GM10266 (cell line): ENCODE measurements at regions not wholly inside any gene's neighbourhood (a gene's known extent, or its start where the extent isn't known, plus 50 kb on each side); places are given as distances from the start of the nearest gene placed in this dataset.

ENCODE experiments used
- DNase-seq: peaks from one replicate; pipeline ENCODE4 v3.0.0; 2012; ENCODE audit errors: extremely low spot score
- TF ChIP-seq, protein P1 (sequence below): IDR thresholded peaks from 2 replicates; pipeline ENCODE4 v1.5.1; 2012; ENCODE audit warnings: mild to moderate bottlenecking, low read depth; ENCODE audit not compliant: control insufficient read depth, insufficient read depth; ENCODE audit errors: missing control alignments

DNA sequence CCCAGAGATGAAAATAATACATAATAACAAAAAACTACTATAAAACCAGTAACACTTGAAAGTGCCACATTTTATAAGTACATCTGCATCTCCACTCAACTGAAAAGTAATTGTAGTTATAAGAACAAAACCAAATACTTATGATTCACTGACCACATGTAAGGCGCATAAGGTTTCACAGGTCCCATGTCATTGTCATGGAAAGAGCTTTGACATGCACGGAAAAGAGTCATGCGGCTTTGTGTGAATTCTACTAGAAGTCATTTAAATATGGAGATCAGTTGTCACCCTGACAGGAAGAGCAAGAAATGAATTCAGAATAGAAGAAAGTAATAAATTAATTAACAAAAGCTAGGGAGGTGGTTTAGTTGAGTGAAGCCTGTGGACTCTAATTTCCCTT is 459.1 kb downstream of the CDH2 start:
- DNase-seq, result no peak
- TF ChIP-seq, protein P1, sequence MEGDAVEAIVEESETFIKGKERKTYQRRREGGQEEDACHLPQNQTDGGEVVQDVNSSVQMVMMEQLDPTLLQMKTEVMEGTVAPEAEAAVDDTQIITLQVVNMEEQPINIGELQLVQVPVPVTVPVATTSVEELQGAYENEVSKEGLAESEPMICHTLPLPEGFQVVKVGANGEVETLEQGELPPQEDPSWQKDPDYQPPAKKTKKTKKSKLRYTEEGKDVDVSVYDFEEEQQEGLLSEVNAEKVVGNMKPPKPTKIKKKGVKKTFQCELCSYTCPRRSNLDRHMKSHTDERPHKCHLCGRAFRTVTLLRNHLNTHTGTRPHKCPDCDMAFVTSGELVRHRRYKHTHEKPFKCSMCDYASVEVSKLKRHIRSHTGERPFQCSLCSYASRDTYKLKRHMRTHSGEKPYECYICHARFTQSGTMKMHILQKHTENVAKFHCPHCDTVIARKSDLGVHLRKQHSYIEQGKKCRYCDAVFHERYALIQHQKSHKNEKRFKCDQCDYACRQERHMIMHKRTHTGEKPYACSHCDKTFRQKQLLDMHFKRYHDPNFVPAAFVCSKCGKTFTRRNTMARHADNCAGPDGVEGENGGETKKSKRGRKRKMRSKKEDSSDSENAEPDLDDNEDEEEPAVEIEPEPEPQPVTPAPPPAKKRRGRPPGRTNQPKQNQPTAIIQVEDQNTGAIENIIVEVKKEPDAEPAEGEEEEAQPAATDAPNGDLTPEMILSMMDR, result no peak

DNA sequence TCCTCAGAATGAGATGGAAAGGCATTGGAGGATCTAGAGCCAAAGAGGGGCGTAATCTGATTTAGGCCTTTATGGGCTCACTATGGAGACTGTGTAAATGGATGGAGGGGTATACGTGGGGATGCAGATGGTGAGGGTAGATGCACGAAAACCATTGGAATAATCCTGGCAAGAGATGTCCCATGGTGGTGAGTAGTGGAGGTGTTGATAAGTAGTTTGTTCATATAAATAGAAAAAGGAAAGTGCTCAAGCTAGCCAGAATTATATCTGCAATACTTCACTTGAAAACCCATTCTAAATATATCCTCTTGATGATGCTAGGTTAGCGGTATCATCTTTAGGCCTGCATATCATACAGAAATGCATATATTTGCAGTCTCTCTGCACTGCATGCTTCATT is 459.7 kb downstream of the CDH2 start:
- DNase-seq, result no peak
- TF ChIP-seq, protein P1, result no peak

GRCh38 chr18:27715751-27716150 is 461.2 kb downstream of the CDH2 start:
- TF ChIP-seq, protein P1, result no peak
- DNase-seq, result no peak

GRCh38 chr18:27713738-27714095 is 463.2 kb downstream of the CDH2 start:
- TF ChIP-seq, protein P1, result no peak
- DNase-seq, result no peak

DNA sequence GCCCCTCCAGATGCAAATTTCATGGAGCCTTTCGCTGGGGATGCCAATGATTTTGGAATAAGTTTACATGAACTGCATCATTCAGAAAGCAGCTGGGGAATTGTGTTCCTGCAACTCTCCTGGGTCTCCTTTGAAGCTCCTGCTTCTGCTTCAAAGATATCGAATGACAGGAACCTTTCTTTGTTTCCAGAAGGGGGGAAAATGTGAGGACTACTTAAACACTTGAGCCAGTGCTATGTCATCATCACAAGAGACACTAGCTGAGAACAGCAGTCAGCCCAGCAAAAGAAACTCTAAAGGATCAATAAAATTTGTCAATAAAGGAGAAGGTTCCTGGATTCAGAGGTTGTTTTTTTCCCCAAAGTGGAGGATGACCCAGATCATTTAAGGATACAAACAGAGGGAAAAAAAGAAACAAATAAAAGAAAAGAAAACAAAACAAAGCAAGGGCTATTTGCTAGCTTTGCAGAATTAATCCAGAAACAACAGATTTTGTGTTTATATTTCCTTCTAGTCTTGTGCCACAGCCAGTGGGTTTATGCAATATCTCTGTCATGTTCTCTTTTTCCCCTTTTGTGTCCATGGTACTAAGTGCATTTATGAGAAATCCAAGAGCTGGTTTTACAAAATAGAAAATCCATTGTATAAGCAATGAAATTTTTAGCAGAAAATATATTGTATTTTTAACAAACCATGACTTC is 463.7 kb downstream of the CDH2 start:
- TF ChIP-seq, protein P1, result no peak
- DNase-seq, result no peak

GRCh38 chr18:27712066-27712465 is 464.9 kb downstream of the CDH2 start:
- TF ChIP-seq, protein P1, result no peak
- no peak for DNase-seq

DNA sequence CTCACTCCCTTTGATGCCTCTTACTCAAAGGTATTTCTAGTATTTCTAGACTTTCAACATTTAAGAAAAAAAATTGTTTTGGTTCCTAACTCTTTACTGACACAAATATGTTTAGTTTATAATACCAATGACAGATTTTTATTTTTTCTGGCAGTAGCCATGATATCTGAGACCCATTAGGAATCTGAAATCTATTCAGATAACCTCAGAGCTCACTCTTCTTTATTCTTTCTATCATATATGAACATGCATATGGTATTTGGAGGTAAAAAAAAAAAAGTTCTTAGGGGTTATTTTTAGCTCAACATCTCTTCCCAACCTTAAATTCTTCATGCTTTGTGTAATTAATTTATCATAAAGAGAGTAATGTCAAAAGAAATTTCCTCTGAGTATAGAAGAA is 465.5 kb downstream of the CDH2 start:
- DNase-seq, result no peak
- TF ChIP-seq, protein P1, result no peak
